KBM-7 (cell line): ENCODE measurements at regions not wholly inside any gene's neighbourhood (a gene's known extent, or its start where the extent isn't known, plus 50 kb on each side); places are given as distances from the start of the nearest gene placed in this dataset.

ENCODE experiments used
- DNase-seq: peaks from one replicate; pipeline ENCODE4 v3.0.0-alpha.2; 2015
- in situ Hi-C: fragments of 300-500 bp; cut with MboI; formaldehyde crosslinking; loops from 2 replicates; pipeline ENCODE4 v1.14.3; 2020; ENCODE audit warnings: low sequenced_read_pairs, low pct_unique_long_range_greater_than_20kb, mixed read lengths

DNA sequence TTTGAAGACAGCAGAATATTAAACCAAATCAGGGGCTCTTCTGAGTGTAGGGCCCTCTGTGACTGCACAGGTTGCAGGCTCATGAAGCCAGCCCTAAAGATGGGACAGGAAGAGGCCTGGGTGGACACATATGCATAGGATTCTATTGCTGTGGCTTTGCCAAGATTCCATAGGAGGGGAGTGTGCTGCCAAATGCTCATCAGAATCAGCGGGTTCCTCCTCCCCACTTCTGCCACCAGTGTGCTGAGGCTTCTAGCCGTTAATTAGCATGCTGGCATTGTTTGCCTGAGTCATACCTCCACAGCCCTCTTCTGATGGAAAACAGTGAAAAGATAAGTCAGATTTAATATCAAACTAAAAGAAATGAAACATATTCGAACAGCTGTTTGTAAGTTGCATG, 103.9 kb upstream of the TMEFF2 start:
- in situ Hi-C loops, result no loop called here
- no peak for DNase-seq

DNA sequence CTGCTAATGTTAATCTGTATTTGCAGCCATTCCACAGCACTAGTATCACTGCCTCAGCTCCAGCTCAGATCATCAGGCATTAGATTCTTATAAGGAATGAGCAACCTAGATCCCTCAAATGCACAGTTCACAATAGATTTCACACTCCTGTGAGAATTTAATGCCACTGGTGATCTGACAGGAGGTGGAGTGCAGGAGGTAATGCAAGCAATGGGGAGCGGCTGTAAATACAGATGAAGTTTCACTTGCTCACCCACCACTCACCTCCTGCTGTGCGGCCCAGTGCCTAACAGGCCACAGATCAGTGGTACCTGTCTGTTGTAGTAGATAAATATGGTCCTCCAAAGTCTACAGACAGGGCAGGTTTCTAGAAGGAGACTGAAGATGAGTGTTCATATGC, 97.7 kb upstream of the TMEFF2 start:
- no peak for DNase-seq
- in situ Hi-C loops, result no loop called here

DNA sequence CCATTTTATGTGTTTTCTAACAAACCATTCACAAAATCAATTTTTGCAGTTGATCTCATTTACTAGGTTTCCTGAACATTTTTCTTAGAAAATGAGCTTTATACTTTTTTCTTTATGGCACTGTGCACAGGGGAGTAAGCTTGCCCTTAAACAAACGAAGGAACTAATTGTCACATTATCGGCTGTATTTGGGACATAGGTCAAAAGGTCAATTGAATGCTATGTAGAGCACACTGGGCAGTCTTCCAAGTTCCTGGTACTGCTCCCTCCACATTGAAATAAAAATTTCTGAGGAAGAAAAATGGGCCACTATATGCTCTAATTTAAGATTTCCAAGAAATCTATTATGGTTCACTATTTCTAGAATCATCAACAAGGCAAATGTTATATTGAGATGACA, 93.6 kb upstream of the TMEFF2 start:
- no peak for DNase-seq
- in situ Hi-C loops, result no loop called here

DNA sequence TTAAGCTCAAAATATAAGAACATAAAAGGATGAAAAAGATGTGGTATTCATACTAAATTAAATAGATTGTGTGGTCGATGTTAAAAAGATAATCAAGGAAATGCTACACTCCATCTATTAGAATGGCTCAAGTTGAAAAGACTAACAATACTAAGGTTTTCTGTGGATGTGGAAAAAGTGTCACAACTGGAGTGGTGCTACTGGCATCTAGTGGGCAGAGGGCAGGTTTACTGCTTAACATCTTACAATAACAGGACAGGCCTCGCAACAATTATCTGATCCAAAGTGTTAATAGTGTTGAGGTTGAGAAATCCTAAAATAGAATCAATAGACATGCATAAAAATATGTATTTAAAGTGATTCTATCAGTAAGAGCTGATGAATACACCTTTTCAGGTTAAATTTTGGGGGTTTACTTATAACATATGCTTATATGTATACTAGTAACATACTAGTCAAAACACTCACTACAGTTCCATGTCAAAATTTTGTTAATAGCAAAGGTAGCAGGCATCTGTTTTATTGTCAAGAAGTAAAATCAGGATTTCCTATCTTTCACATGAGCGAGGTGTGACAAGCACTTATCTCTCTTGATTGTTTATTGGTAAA, 91.5 kb upstream of the TMEFF2 start:
- peak; percentile 16 for DNase-seq
- in situ Hi-C loops, result no loop called here

DNA sequence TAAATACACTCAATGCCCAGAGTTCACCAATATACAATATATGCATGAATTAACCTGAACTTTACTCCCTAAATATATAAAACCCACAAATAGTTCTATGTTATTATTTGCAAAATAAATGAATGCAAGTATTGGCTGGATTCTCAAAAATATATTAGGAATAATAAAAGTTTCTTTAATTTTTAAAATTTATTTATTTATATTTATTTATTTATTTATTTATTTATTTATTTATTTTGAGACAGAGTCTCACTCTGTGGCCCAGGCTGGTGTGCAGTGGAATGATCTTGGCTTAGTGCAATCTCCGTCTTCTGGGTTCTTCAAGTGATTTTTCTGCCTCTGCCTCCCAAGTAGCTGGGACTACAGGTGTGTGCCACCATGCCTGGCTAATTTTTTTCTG, 88.7 kb upstream of the TMEFF2 start:
- DNase-seq, result no peak
- in situ Hi-C loops, result no loop called here

DNA sequence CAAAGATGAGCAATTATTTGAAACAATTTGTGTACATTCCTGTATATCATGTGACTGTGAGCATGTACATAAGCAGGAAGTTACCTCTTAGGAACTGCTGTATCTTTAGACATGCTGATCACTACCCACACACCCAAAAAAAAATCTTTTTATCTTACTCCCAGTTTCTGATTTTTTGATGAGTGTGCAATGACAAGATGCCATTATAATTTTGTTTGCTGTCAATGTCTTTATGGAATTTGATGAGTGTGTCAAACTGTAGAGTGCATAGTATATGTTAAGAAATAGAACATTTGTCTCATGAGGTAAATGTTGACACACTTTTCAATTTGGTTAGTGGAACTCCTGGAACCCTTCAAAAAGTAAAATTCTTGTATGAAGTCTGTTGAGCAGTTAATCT, 84.0 kb upstream of the TMEFF2 start:
- in situ Hi-C loops, result no loop called here
- no peak for DNase-seq

DNA sequence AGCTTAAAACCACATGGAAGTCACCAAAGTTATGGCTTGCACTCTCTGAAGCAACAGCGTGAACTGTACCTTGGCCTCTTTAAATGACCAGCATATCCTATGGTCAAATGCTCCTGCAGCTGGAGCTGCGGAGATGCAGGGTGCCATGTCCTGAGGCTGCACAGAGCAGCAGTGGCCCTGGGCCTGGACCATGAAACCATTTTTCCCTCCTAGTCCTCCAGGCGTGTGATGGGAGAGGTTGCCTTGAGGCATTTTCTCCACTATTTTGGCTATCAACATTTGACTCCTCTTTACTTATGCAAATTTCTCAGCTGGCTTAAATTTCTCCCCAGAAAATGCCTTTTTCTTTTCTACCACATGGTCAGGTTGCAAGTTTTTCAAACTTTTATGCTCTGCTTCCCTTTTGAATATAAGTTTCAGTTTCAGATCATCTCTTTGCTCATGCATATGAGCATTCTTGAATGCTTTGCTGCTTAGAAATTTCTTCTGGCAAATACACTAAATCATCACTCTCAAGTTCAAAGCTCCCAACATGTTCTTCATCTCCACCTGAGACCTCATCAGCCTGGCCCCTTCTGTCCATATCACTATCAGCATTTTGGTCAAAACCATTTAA, 82.9 kb upstream of the TMEFF2 start:
- no peak for DNase-seq
- in situ Hi-C loops, result no loop called here

DNA sequence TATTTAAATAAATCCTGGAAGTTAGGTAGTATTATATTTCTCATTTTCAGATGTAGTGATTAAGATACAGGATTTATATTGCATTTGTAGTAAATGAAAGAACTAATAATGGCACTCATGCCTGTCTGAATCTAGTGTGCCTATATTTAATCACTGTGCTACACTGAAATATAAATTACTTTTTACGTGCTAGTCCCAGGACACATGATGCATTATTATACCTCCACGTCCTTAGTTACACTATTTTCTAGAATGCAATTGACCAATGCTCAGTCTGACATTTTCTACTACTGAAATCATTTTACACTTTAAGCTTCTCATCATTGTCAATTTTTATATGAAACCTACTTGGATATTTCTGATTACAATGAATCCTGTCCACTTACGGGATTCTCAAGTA, 80.9 kb upstream of the TMEFF2 start:
- in situ Hi-C loops, result no loop called here

DNA sequence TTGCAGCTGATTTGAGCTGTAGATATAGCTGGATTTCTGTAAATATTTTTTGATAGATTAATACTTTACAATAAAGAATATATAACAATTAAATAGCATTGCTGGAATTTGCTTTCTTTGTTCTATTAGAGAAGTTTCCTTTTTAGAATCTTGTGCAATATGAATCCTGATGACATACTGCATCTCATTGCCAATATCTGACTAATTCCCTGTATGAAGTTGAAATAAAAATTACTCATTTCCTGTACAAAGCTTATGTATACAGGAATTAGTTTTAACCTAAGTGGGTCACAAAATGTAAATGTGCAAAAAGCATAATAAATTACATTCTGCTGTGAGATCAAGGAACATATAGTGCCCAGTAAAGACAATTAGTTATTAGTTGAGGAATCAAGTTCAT, 72.8 kb upstream of the TMEFF2 start:
- in situ Hi-C loops, result no loop called here
- DNase-seq, result no peak

More for the DNA sequence above, 80.9 kb upstream of the TMEFF2 start:
- DNase-seq, result no peak

DNA sequence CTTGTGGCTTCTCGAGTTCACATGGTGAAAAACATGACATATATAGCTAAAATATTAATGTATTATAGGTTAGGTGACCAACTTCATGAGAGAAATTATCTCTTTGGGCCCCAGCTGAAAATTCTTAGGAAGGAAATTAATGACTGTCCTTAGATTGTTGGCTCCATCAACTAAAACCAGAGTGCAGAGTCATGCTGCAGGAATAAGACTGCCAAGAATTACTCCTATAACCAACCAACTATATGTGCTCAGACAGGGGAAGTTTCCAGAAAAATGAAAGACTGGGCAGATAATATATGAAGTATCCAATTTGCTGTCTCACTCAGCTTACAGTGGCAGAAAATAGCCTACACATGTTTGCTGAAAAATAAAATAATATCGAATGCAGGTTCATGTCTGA, 71.0 kb upstream of the TMEFF2 start:
- DNase-seq, result no peak
- in situ Hi-C loops, result no loop called here

DNA sequence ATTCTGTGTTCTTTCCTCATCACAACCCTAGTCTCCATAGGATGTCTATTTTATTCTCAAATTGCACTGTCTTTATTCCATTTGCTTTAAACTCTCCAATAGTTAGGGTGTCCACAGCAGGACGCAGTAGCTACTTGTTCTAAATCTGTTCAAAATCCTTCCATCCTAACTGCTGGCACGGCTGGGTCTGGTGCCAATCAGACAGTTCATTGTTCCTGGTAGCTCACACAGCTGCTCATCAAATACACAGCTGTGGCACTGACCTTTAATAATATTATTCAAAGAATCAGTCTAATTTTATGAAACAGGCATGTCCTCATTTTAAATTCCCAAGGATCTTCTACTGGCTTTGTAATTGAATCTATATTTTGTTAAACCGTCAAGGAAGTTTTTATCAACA, 59.7 kb upstream of the TMEFF2 start:
- no peak for DNase-seq
- in situ Hi-C loops, result no loop called here

DNA sequence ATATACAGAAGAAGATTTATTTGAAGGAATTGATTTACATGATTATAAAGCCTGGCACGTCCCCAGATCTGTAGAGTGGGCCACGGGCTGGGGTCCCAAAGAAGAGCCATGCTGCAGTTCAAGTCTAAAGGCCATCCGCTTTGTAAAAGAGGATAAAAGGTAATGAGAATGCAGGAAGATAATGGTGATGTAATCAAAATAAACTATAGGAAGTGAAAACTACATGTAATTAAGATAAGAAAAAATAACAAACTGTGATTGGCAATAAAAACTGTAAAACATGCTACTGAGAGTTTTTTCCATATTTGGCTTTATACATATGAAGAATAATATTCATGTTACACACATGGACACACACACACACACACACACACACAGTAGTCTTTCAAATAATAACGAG, 59.0 kb upstream of the TMEFF2 start:
- in situ Hi-C loops, result no loop called here
- no peak for DNase-seq

DNA sequence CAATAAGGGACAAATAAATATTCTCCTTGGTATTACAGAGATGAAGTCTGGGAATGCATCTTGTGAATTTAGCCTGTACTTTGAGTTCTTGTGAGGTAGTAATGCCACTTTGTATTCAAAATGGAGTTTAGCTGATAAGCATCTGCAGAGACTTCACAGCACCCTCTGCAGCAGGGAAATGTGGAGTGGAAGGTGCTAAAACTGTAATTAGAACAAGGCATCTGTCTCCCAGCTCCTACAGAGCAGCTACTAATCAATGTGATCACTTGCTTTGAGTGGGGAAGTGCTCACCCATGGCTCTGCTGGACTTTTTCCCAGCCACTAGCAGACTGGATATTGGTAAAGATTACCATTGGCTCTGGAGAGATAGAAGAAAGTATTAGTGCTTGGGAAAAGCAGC, 56.2 kb upstream of the TMEFF2 start:
- in situ Hi-C loops, result no loop called here
- no peak for DNase-seq

DNA sequence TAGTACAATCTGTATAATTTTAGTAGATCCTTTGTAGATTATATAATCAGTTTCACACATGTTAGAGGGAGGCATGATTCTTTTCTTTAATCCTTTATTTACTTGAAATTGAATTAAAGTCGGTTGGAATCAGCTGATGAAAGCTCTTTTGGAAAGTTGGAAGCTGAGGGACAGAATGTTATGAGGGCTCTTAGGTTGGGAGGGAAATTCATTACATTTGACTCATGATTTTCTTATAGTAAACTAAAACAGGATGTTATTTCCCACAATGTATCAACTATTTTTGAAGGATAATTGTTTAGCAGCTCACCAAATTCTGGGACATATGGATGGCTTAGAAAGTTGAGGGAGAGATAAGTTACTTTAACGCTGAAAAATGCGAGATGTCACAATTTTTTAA, 52.7 kb upstream of the TMEFF2 start:
- no peak for DNase-seq
- in situ Hi-C loops, result no loop called here

DNA sequence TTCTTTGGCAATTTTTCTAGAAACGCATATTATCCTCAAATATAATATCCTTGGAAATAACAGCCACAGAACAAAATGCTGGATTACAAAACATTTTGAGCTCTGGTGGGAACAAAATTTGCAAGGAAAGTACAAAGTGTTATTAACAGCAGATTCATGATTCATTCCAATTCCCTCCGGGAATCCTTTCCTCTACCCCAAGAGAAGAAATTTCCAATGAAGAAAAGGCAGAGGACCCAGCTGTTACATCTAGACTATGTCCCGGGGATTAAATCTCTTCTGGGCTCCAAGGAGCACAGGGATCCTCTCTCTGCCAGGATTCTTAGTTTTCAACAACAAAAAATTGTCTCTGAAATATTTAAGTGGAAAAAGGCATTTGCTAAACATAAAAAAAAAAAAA, 51.6 kb upstream of the TMEFF2 start:
- DNase-seq, result no peak
- in situ Hi-C loops, result no loop called here

DNA sequence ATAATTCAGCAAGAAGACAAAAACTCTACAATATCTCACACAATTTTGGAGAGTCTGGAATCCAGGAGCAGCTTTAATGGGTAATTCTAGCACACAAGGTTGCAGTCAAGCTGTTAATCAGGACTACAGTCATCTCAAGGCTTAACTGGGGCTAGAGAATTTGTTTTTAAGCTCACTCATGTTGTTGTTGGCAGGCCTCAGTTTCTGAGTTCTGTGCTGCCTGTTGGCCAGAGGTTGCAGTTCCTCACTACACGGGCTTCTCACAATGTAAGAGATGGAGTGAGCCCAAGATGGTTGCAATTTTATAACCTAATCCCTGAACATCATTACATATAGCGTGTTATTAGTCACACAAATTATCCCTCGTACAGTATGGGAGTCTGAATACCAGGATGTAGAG, 50.6 kb upstream of the TMEFF2 start:
- in situ Hi-C loops, result no loop called here
- no peak for DNase-seq
